Right lobe of liver (tissue), 4 donors: ENCODE measurements at regions not wholly inside any gene's neighbourhood (a gene's known extent, or its start where the extent isn't known, plus 50 kb on each side); places are given as distances from the start of the nearest gene placed in this dataset.

Experiments used
- CTCF ChIP-seq, 4 donors: fragments of 200-600 bp in 3 of 4; fragments of 450-650 bp in 1 of 4; IDR thresholded peaks; one replicate each; pipeline versions ENCODE4 v1.5.1 to v1.8.0; 2016 to 2022; ENCODE audit warnings: antibody characterized with exemption in 4 of 4, mild to moderate bottlenecking in 2 of 4
- POLR2A ChIP-seq: fragments of 450-650 bp; IDR thresholded peaks from one replicate; pipeline ENCODE4 v1.6.1; 2017; ENCODE audit warnings: antibody characterized with exemption, mild to moderate bottlenecking
- donor health status: DM: no; HTN: no; CAD: no.
- donor health status: DM: no; HTN: no; CAD: no.
- donor health status: DM: no; HTN: yes; CAD: no.

DNA sequence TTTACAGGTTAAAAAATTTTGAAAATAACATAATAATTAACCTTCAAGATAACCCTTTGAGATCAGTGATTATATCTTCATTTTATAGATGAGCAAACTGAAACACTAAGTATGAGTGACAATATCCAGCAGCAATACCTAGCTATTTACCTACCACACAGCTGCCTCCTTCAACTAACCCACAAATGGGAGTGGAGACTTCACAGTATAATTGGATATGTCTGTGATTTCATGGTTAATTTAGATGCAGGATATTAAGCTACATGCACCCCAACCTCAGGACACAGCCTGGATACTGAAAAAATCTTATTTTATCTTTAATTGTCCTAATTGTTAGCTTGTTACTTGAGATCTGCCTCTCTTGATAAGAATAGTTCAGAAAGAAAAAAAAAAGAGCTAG, 297.2 kb upstream of the ANO5 start:
- TF ChIP-seq CTCF (IDR thresholded peaks at IDR 0.05) (no peak), POLR2A (no peak)
